ENCODE measurements at regions not wholly inside any gene's neighbourhood (a gene's known extent, or its start where the extent isn't known, plus 50 kb on each side); places are given as distances from the start of the nearest gene placed in this dataset.

GRCh38 chr4:138420471-138420870 is 178.3 kb upstream of the SLC7A11 start:
- Histone ChIP-seq H3K27me3 (ENCODE audit: control insufficient read depth, insufficient read depth, low read length) (no peaks in the 10 kb centered on the region), H3K4me3 (ENCODE audit: insufficient read depth, low read depth, low read length) (no peak overlapping the region), H3K36me3 (replicated peaks; ENCODE audit: control insufficient read depth, insufficient read depth, low read length) (no peaks in the 10 kb centered on the region)
- no peak for DNase-seq

- H3K4me3 ChIP-seq (ENCODE audit: insufficient read depth, low read depth, low read length) = no peak overlapping the region
- H3K27me3 ChIP-seq (ENCODE audit: control insufficient read depth, insufficient read depth, low read length) = no peaks in the 10 kb centered on the region
- no peaks in the 10 kb centered on the region for H3K36me3 ChIP-seq (replicated peaks; ENCODE audit: control insufficient read depth, insufficient read depth, low read length)
- no peak for DNase-seq
These were observed 172.1 kb upstream of the SLC7A11 start for GRCh38 chr4:138414202-138414601.

- H3K4me3 ChIP-seq (ENCODE audit: insufficient read depth, low read depth, low read length) = no peak overlapping the region
- no peaks in the 10 kb centered on the region for H3K27me3 ChIP-seq (ENCODE audit: control insufficient read depth, insufficient read depth, low read length)
- DNase-seq = no peak
- no peaks in the 10 kb centered on the region for H3K36me3 ChIP-seq (replicated peaks; ENCODE audit: control insufficient read depth, insufficient read depth, low read length)
These were observed 171.1 kb upstream of the SLC7A11 start for GRCh38 chr4:138413273-138413672.

GRCh38 chr4:138412847-138413246 is 170.7 kb upstream of the SLC7A11 start:
- DNase-seq = no peak
- H3K4me3 ChIP-seq (ENCODE audit: insufficient read depth, low read depth, low read length) = no peak overlapping the region
- H3K36me3 ChIP-seq (replicated peaks; ENCODE audit: control insufficient read depth, insufficient read depth, low read length) = no peaks in the 10 kb centered on the region
- H3K27me3 ChIP-seq (ENCODE audit: control insufficient read depth, insufficient read depth, low read length) = no peaks in the 10 kb centered on the region

- no peaks in the 10 kb centered on the region for H3K27me3 ChIP-seq (ENCODE audit: control insufficient read depth, insufficient read depth, low read length)
- no peaks in the 10 kb centered on the region for H3K36me3 ChIP-seq (replicated peaks; ENCODE audit: control insufficient read depth, insufficient read depth, low read length)
- H3K4me3 ChIP-seq (ENCODE audit: insufficient read depth, low read depth, low read length) = no peak overlapping the region
- no peak for DNase-seq
These were observed 168.1 kb upstream of the SLC7A11 start for GRCh38 chr4:138410266-138410665.

- Histone ChIP-seq H3K27me3 (ENCODE audit: control insufficient read depth, insufficient read depth, low read length) (no peaks in the 10 kb centered on the region), H3K4me3 (ENCODE audit: insufficient read depth, low read depth, low read length) (no peak overlapping the region), H3K36me3 (replicated peaks; ENCODE audit: control insufficient read depth, insufficient read depth, low read length) (no peaks in the 10 kb centered on the region)
- no peak for DNase-seq
These were observed 167.5 kb upstream of the SLC7A11 start for GRCh38 chr4:138409670-138410069.

GRCh38 chr4:138408758-138409157 is 166.6 kb upstream of the SLC7A11 start:
- H3K36me3 ChIP-seq (replicated peaks; ENCODE audit: control insufficient read depth, insufficient read depth, low read length) = no peaks in the 10 kb centered on the region
- H3K4me3 ChIP-seq (ENCODE audit: insufficient read depth, low read depth, low read length) = no peak overlapping the region
- no peak for DNase-seq
- H3K27me3 ChIP-seq (ENCODE audit: control insufficient read depth, insufficient read depth, low read length) = no peaks in the 10 kb centered on the region

- Histone ChIP-seq H3K27me3 (ENCODE audit: control insufficient read depth, insufficient read depth, low read length) (no peaks in the 10 kb centered on the region), H3K4me3 (ENCODE audit: insufficient read depth, low read depth, low read length) (no peak overlapping the region), H3K36me3 (replicated peaks; ENCODE audit: control insufficient read depth, insufficient read depth, low read length) (no peaks in the 10 kb centered on the region)
- no peak for DNase-seq
These were observed 165.2 kb upstream of the SLC7A11 start for GRCh38 chr4:138407329-138407728.

GRCh38 chr4:138406876-138407275 is 164.7 kb upstream of the SLC7A11 start:
- Histone ChIP-seq H3K27me3 (ENCODE audit: control insufficient read depth, insufficient read depth, low read length) (no peaks in the 10 kb centered on the region), H3K4me3 (ENCODE audit: insufficient read depth, low read depth, low read length) (no peak overlapping the region), H3K36me3 (replicated peaks; ENCODE audit: control insufficient read depth, insufficient read depth, low read length) (no peaks in the 10 kb centered on the region)
- DNase-seq = no peak

- Histone ChIP-seq H3K27me3 (ENCODE audit: control insufficient read depth, insufficient read depth, low read length) (no peaks in the 10 kb centered on the region), H3K4me3 (ENCODE audit: insufficient read depth, low read depth, low read length) (no peak overlapping the region), H3K36me3 (replicated peaks; ENCODE audit: control insufficient read depth, insufficient read depth, low read length) (no peaks in the 10 kb centered on the region)
- no peak for DNase-seq
These were observed 163.9 kb upstream of the SLC7A11 start for GRCh38 chr4:138405934-138406567.

- DNase-seq = no peak
- Histone ChIP-seq H3K27me3 (ENCODE audit: control insufficient read depth, insufficient read depth, low read length) (no peaks in the 10 kb centered on the region), H3K4me3 (ENCODE audit: insufficient read depth, low read depth, low read length) (no peak overlapping the region), H3K36me3 (replicated peaks; ENCODE audit: control insufficient read depth, insufficient read depth, low read length) (no peaks in the 10 kb centered on the region)
These were observed 163.3 kb upstream of the SLC7A11 start for GRCh38 chr4:138405466-138405891.

GRCh38 chr4:138404801-138405200 is 162.7 kb upstream of the SLC7A11 start:
- no peak overlapping the region for H3K4me3 ChIP-seq (ENCODE audit: insufficient read depth, low read depth, low read length)
- DNase-seq = no peak
- H3K27me3 ChIP-seq (ENCODE audit: control insufficient read depth, insufficient read depth, low read length) = no peaks in the 10 kb centered on the region
- no peaks in the 10 kb centered on the region for H3K36me3 ChIP-seq (replicated peaks; ENCODE audit: control insufficient read depth, insufficient read depth, low read length)

- Histone ChIP-seq H3K4me3 (ENCODE audit: insufficient read depth, low read depth, low read length) (no peak overlapping the region), H3K27me3 (ENCODE audit: control insufficient read depth, insufficient read depth, low read length) (no peaks in the 10 kb centered on the region), H3K36me3 (replicated peaks; ENCODE audit: control insufficient read depth, insufficient read depth, low read length) (no peaks in the 10 kb centered on the region)
- DNase-seq = no peak
These were observed 162.1 kb upstream of the SLC7A11 start for GRCh38 chr4:138404251-138404650.

GRCh38 chr4:138401334-138401733 is 159.2 kb upstream of the SLC7A11 start:
- no peak for DNase-seq
- Histone ChIP-seq H3K36me3 (replicated peaks; ENCODE audit: control insufficient read depth, insufficient read depth, low read length) (no peaks in the 10 kb centered on the region), H3K4me3 (ENCODE audit: insufficient read depth, low read depth, low read length) (no peak overlapping the region), H3K27me3 (ENCODE audit: control insufficient read depth, insufficient read depth, low read length) (no peaks in the 10 kb centered on the region; the same call in 1 of the 2 replicates)

- no peak for DNase-seq
- Histone ChIP-seq H3K36me3 (replicated peaks; ENCODE audit: control insufficient read depth, insufficient read depth, low read length) (no peaks in the 10 kb centered on the region), H3K4me3 (ENCODE audit: insufficient read depth, low read depth, low read length) (no peak overlapping the region), H3K27me3 (ENCODE audit: control insufficient read depth, insufficient read depth, low read length) (no peaks in the 10 kb centered on the region; the same call in 1 of the 2 replicates)
These were observed 158.4 kb upstream of the SLC7A11 start for GRCh38 chr4:138400543-138400942.

GRCh38 chr4:138400066-138400465 is 157.9 kb upstream of the SLC7A11 start:
- DNase-seq = no peak
- H3K4me3 ChIP-seq (ENCODE audit: insufficient read depth, low read depth, low read length) = no peak overlapping the region
- no peaks in the 10 kb centered on the region for H3K36me3 ChIP-seq (replicated peaks; ENCODE audit: control insufficient read depth, insufficient read depth, low read length)
- no peaks in the 10 kb centered on the region; the same call in 1 of the 2 replicates for H3K27me3 ChIP-seq (ENCODE audit: control insufficient read depth, insufficient read depth, low read length)
